Keratinocyte (primary cell): ENCODE measurements at regions not wholly inside any gene's neighbourhood (a gene's known extent, or its start where the extent isn't known, plus 50 kb on each side); places are given as distances from the start of the nearest gene placed in this dataset.

ENCODE experiments used
- DNase-seq: peaks from one replicate; pipeline ENCODE4 v3.0.0-alpha.2; 2011; ENCODE audit warnings: low read depth, missing footprints, low spot score
- FAIRE-seq: peaks from 2 replicates; lab custom pipeline; 2011; peaks lifted over from hg19 to GRCh38; lab: Jason Lieb, UNC
- H2AFZ ChIP-seq: 2 replicates; pipeline ENCODE4 v1.6.0; 2012; ENCODE audit warnings: low read length, control low read depth, inconsistent platforms; ENCODE audit not compliant: control insufficient read depth
- H3K27ac ChIP-seq: 2 replicates; pipeline ENCODE4 v1.5.1; 2011; ENCODE audit warnings: low read length; ENCODE audit not compliant: control insufficient read depth, insufficient read depth
- H3K27me3 ChIP-seq: 3 replicates; pipeline ENCODE4 v1.6.0; 2011; ENCODE audit warnings: low read length; ENCODE audit not compliant: control insufficient read depth, insufficient read depth; ENCODE audit errors: extremely low read depth
- H3K36me3 ChIP-seq, 2 experiments: 2 replicates in 1 of 2; 3 replicates in 1 of 2; pipeline ENCODE4 v1.5.1; 2011; ENCODE audit warnings: low read length in 2 of 2, mild to moderate bottlenecking in 1 of 2; ENCODE audit not compliant: control insufficient read depth in 2 of 2, insufficient read depth in 2 of 2; ENCODE audit errors: extremely low read depth in 1 of 2
- H3K4me1 ChIP-seq: 3 replicates; pipeline ENCODE4 v1.5.1; 2011; ENCODE audit warnings: low read length; ENCODE audit not compliant: control insufficient read depth, insufficient read depth; ENCODE audit errors: extremely low read depth
- H3K4me2 ChIP-seq: 3 replicates; pipeline ENCODE4 v1.6.0; 2011; ENCODE audit warnings: low read depth, low read length; ENCODE audit not compliant: control insufficient read depth, insufficient read depth; ENCODE audit errors: extremely low read depth
- H3K4me3 ChIP-seq, 3 experiments: fragments of 200-600 bp in 1 of 3; sonication (generic) in 1 of 3; 2 replicates in 2 of 3; 3 replicates in 1 of 3; pipeline ENCODE4 v1.5.1; 2011 to 2016; ENCODE audit warnings: low read length in 3 of 3, mild to moderate bottlenecking in 3 of 3, control low read depth in 2 of 3, inconsistent platforms in 1 of 3, low read depth in 1 of 3, mixed read lengths in 1 of 3, mixed run types in 1 of 3, moderate library complexity in 1 of 3; ENCODE audit not compliant: control insufficient read depth in 2 of 3, insufficient read depth in 2 of 3; ENCODE audit errors: extremely low read depth in 1 of 3
- H3K79me2 ChIP-seq: 2 replicates; pipeline ENCODE4 v1.6.0; 2012; ENCODE audit warnings: low read length; ENCODE audit not compliant: control insufficient read depth, insufficient read depth
- H3K9ac ChIP-seq: 3 replicates; pipeline ENCODE4 v1.6.0; 2011; ENCODE audit warnings: low read length; ENCODE audit not compliant: control insufficient read depth, insufficient read depth; ENCODE audit errors: extremely low read depth
- H3K9me1 ChIP-seq: 3 replicates; pipeline ENCODE4 v1.6.0; 2011; ENCODE audit warnings: low read length; ENCODE audit not compliant: control insufficient read depth, insufficient read depth; ENCODE audit errors: extremely low read depth
- H3K9me3 ChIP-seq: 2 replicates; pipeline ENCODE4 v1.5.1; 2012; ENCODE audit warnings: low read depth, low read length; ENCODE audit not compliant: control insufficient read depth
- H4K20me1 ChIP-seq: 3 replicates; pipeline ENCODE4 v1.6.0; 2011; ENCODE audit warnings: low read length; ENCODE audit not compliant: control insufficient read depth, insufficient read depth; ENCODE audit errors: extremely low read depth
- CTCF ChIP-seq, 3 experiments: IDR thresholded peaks in 1 of 3; conservative IDR thresholded peaks in 1 of 3; optimal IDR thresholded peaks in 1 of 3; 2 replicates in 2 of 3; 3 replicates in 1 of 3; pipeline versions ENCODE3 to v1.5.1; 2011; ENCODE audit warnings: low read length in 3 of 3, mild to moderate bottlenecking in 3 of 3, moderate library complexity in 2 of 3, control low read depth in 1 of 3, inconsistent platforms in 1 of 3; ENCODE audit not compliant: insufficient read depth in 2 of 3; ENCODE audit errors: extremely low read depth in 1 of 3
- EZH2 ChIP-seq: IDR thresholded peaks from one replicate; pipeline ENCODE4 v1.6.1; 2012; ENCODE audit warnings: inconsistent platforms, mild to moderate bottlenecking, low read length, moderate library complexity
- dilution Hi-C: fragments of 300-500 bp; cut with MboI; formaldehyde crosslinking; loops from one replicate; pipeline ENCODE4 v1.7.0; 2020; ENCODE audit warnings: low sequenced_read_pairs; ENCODE audit not compliant: extremely low pct_ligation_motif_present

GRCh38 chr12:3336606-3337311, 154.2 kb upstream of the PRMT8 start:
- Histone ChIP-seq H3K9me3 (no peaks in the 10 kb centered on the region), H3K4me1 (peaks cover 15% of the 10 kb centered on the region), H3K4me2 (no peak overlapping the region), H3K4me3 (no peak overlapping the region), H3K36me3 (no peaks in the 10 kb centered on the region), H4K20me1 (no peaks in the 10 kb centered on the region), H3K9me1 (no peaks in the 10 kb centered on the region), H3K9ac (no peak overlapping the region), H3K27me3 (no peaks in the 10 kb centered on the region), H3K27ac (no peak overlapping the region), H2AFZ (no peak overlapping the region), H3K79me2 (no peaks in the 10 kb centered on the region)
- peak; percentile 61 for FAIRE-seq
- TF ChIP-seq CTCF (optimal IDR thresholded peaks at IDR 0.05 in 1 of 3, IDR thresholded peaks at IDR 0.05 in 1 of 3, conservative IDR thresholded peaks at IDR 0.05 in 1 of 3; ENCODE audit: extremely low read depth in 1 of 3, insufficient read depth in 2 of 3, low read length in 3 of 3) = no peak
- TF ChIP-seq EZH2 = no peak
- dilution Hi-C loops = no loop called here
- DNase-seq = no peak

- Histone ChIP-seq H3K27ac (no peak overlapping the region), H3K4me3 (no peak overlapping the region), H3K27me3 (no peaks in the 10 kb centered on the region), H3K9me1 (no peaks in the 10 kb centered on the region), H3K9ac (no peak overlapping the region), H4K20me1 (no peaks in the 10 kb centered on the region), H3K4me2 (no peak overlapping the region), H3K4me1 (peaks cover 19% of the 10 kb centered on the region), H3K9me3 (no peaks in the 10 kb centered on the region), H3K36me3 (no peaks in the 10 kb centered on the region), H3K79me2 (no peaks in the 10 kb centered on the region), H2AFZ (no peak overlapping the region)
- TF ChIP-seq CTCF (optimal IDR thresholded peaks at IDR 0.05 in 1 of 3, IDR thresholded peaks at IDR 0.05 in 1 of 3, conservative IDR thresholded peaks at IDR 0.05 in 1 of 3; ENCODE audit: extremely low read depth in 1 of 3, insufficient read depth in 2 of 3, low read length in 3 of 3) = no peak
- no peak for TF ChIP-seq EZH2
- no peak for FAIRE-seq
- no peak for DNase-seq
- dilution Hi-C loops = no loop called here
These were observed 153.1 kb upstream of the PRMT8 start for GRCh38 chr12:3337944-3338343.
